ENCODE measurements at regions not wholly inside any gene's neighbourhood (a gene's known extent, or its start where the extent isn't known, plus 50 kb on each side); places are given as distances from the start of the nearest gene placed in this dataset.
"Not testable (repeated sequence)": the region's sequence is repeated elsewhere in the genome, so short reads cannot be mapped to it uniquely, and the experiment has no call there.

DNA sequence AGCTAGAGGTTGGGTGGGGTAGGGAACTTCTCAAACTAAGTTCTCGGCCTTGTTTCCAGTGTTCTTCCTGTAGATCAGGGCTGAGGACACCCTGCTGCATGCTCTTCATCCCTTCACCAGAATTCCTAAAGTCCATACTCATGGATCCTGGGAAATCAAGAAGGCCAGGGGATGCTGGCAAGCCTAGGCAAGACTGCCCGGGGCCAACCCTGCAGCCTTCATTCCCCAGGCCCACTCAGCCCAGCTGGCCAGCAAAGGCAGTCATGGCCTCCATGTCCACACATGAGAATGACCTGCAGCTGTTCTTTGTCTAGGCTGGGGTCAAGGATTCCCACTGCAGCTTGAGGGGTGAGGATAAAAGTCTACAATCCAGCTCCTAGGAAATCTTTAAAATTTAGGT is 109.3 kb upstream of the ETV6 start:
- DNase-seq = no peak

GRCh38 chr12:11540615-11541310 is 108.7 kb upstream of the ETV6 start:
- DNase-seq = no peak

DNA sequence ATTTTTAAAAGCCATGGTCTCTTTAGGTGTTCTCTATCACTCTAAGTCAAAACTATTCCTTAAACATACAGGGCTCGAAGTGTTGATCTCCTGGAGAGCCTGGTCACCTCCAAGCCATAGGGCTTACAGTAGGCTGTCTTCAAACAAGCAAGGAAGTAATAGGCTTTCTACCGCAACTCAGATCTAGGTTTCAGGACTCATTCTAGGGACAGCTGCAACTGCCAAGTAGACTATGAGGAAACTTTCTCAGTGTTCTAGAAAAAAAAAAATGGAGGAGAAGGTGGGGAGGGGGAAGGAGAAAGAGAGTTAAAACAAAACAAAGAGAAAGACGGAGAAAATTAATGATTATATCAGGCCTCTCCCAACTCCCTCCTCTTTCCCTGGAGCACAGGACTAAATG is 106.9 kb upstream of the ETV6 start:
- DNase-seq = no peak

DNA sequence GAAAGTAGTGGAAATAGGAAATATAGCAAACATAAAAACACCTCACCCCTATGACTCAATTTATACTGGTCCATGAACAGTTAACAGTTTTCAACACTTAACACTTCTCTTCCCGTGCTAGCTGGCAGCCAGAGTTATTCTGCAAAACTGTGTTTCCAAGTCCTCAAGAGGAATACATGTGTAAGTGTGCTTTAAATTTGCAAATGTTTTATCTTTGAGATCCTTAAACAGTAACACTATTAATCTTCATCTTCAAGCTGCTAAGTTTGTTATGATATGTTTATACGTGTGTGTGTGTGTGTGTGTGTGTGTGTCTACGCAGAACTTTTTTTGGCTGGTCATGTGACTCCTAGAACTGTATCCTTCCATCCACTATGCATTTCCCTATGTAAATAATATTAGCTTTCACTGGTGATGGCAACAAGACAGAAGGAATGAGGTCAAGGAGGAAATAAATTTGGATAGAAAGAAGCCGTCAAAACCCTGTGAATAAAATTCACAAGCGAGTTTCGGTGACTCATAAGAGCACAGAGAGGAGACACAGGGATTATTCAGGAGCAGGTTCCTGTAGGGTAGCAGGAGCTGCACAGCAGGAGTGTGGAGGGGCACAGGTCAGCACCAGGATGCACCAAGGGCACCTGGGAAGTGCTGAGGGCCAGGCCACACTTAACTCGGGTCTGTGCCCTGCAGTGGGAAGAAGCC is 105.9 kb upstream of the ETV6 start:
- DNase-seq = no peak

GRCh38 chr12:11545484-11546330 is 103.8 kb upstream of the ETV6 start:
- DNase-seq = no peak

DNA sequence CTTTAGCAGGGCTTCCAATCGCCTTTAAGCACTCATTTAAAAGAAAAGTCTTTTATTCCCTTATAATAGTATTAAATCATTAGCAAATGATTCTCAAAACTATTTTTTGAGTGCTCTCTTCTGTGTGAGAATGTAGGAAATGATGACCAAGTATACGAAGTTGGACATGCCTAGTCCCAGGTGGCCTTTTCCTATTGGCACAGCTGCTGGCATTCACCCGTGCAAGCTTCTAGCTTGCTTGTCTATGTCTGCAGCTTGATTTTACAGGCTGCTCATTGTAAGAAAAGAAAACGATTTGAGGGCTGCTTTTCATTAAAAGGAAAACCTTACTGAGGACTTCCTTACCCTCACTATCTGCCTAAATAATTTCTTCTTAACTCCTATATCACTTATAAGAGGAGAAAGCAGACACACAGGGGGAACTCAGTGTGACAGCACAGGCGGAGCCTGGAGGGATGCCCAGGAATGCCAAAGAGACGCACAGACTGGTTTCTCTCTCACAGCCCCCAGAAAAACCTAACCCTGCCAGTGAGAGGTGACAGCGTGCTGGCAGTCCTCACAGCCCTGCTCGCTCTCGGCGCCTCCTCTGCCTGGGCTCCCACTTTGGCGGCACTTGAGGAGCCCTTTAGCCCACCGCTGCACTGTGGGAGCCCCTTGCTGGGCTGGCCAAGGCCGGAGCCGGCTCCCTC is 102.7 kb upstream of the ETV6 start:
- not testable (repeated sequence) for DNase-seq

DNA sequence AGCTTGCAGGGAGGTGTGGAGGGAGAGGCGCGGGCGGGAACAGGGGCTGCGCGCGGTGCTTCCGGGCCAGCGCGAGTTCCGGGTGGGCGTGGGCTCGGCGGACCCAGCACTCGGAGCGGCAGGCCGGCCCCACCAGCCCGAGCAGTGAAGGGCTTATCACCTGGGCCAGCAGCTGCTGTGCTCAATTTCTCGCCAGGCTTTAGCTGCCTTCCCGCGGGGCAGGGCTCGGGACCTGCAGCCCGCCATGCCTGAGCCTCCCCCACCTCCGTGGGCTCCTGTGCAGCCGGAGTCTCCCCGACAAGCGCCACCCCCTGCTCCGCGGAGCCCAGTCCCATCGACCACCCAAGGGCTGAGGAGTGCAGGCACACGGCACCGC is 102.2 kb upstream of the ETV6 start:
- DNase-seq = not testable (repeated sequence)

GRCh38 chr12:11549119-11549518 is 100.4 kb upstream of the ETV6 start:
- no peak for DNase-seq

GRCh38 chr12:11553871-11554533 is 95.5 kb upstream of the ETV6 start:
- DNase-seq = peak; percentile 32

- DNase-seq = no peak
Observed at GRCh38 chr12:11555195-11555594, 94.3 kb upstream of the ETV6 start.

GRCh38 chr12:11555743-11556625 is 93.5 kb upstream of the ETV6 start:
- DNase-seq = no peak

- DNase-seq = no peak
Observed at GRCh38 chr12:11556682-11557081, 92.8 kb upstream of the ETV6 start.

DNA sequence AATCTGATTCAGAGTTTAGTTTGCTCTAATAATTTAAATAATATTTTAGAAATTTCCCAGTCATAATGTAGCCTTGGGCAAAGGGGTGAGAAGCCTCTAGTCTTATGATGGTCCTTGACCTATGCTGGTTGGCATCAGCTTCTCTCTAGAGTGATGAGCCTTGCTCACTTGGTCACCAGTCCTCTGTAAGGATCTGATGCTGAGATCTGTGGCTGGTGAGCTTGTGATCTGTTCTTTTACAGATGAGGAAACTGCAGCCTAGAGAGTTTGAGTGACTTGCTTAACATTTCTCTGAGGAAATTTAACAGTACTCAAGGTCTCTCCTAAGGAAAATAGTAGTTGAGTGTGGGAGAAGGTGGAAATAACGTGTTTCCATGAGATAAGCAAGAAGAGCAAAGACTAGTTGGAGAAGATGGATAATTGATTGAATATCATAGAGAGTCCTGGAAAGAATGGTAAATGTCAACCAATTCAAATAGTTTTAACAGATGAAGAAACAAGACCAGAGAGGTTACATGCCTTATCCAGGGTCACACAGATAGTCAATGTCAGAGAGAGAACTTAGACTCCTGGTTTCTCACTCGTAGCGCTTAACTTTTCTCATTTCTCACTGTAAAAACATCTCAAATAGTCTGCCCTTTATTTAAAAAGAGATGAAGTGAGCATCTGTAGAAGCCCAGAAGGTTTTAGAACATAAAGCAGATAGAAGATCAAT is 89.7 kb upstream of the ETV6 start:
- no peak for DNase-seq

- no peak for DNase-seq
Observed at GRCh38 chr12:11561411-11561810, 88.1 kb upstream of the ETV6 start.

GRCh38 chr12:11563785-11564739 is 85.4 kb upstream of the ETV6 start:
- DNase-seq = no peak

DNA sequence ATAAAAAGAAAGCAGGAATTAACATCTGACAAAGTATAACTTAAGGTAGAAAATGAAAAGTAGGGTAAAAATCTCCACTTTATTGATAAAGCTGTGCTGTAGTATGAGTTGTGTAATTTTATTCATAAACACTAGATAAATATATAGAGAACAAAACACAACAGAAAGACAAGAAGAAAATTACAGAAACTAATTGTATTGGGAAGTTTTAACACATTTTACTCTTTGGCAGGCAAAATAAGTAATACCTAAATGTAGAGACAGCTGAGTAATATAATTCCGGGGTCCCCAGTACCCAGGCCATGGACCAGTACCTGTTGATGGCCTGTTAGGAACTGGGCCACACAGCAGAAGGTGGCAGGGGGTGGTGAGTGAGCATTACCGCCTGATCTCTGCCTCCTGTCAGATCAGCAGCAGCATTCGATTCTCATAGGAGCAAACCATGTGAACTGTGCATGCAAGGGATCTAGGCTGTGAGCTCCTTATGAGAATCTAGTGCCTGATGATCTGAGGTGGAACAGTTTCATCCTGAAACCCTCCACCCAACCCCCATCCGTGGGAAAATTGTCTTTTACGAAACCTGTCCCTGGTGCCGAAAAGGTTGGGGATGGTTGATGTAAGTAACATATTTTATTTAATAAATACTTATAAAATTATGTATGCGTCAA is 84.4 kb upstream of the ETV6 start:
- no peak for DNase-seq

GRCh38 chr12:11565752-11566151 is 83.7 kb upstream of the ETV6 start:
- DNase-seq = no peak

DNA sequence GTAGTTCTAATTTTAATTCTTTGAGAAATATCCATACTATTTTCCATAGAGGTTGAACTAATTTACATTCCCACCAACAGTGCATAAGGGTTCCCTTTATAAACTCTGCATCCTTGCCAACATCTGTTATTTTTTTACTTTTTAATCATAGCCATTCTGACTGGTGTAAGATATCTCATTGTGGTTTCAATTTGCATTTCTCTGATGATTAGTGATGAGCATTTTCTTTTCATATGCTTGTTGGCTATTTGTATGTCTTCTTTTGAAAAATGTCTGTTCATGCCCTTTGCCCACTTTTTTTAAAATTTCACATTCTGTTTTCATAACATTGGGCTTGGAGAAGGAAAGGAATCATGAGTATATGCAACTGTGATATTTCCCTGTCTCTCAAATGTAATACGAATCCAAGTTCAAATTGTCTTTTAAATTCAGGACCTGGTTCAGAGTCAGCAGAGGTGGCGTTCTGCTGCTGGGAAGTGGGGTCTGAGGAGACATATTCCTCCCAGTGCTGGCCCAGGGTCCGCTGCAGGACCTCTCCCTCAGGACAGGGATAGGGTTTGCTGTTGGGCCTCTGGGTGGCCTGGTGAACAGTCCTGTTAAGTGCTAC is 81.2 kb upstream of the ETV6 start:
- DNase-seq = no peak
